ENCODE measurements at regions not wholly inside any gene's neighbourhood (a gene's known extent, or its start where the extent isn't known, plus 50 kb on each side); places are given as distances from the start of the nearest gene placed in this dataset.

DNA sequence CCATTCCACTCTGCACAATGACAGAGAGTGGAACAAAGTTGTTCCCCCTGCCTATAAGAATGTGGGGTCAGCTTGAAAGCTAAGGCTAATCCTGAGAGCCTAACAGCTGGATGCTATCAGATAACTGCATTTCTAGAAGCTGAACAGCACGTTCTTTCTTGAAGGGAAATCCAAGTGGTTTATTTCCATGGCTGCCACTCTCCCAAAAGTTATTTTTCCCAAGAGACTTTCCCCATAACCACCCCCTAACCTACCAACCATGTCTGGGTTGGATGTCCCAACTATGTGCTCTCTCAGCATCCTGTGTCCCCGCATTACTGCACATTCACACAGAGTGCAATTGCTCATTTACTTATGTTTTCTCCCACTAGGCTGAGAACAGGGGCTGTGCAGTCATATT is 140.7 kb upstream of the ANKRD1 start:
- H3K27ac ChIP-seq, result no peak overlapping the region

DNA sequence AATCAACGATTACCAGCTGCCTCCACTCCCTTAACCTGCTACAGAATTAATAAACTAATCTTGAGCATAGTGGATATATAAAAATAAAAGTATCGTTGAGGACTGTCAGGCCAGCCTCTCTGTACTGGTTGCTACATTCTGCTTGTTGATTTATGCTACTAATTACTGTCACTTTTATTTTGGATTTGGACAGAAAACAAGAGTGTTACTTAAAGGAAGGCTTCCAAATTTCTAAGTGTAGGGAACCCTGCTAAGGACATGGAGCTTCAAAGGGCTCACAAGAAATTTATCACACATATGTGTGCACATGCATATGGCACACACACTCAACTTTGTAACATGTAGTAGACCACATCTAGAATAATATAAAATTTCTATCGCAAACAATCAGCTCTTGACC is 141.2 kb upstream of the ANKRD1 start:
- H3K27me3 ChIP-seq, result no peaks in the 10 kb centered on the region
- no peak for ATAC-seq
- no peaks in the 10 kb centered on the region for H3K4me1 ChIP-seq
- no peaks in the 10 kb centered on the region for H3K9me3 ChIP-seq
- H3K4me3 ChIP-seq, result no peak overlapping the region
- 71 to 82% methylated on average over 3 of the region's 3 CpGs for WGBS, 2 donors
- H3K36me3 ChIP-seq (replicated peaks in 1 of 2; ENCODE audit: insufficient read depth in 1 of 2, low read depth in 2 of 2), result no peaks in the 10 kb centered on the region
- no peak for DNase-seq
- no peak for TF ChIP-seq POLR2A (IDR thresholded peaks at IDR 0.05)
- TF ChIP-seq, protein P1, sequence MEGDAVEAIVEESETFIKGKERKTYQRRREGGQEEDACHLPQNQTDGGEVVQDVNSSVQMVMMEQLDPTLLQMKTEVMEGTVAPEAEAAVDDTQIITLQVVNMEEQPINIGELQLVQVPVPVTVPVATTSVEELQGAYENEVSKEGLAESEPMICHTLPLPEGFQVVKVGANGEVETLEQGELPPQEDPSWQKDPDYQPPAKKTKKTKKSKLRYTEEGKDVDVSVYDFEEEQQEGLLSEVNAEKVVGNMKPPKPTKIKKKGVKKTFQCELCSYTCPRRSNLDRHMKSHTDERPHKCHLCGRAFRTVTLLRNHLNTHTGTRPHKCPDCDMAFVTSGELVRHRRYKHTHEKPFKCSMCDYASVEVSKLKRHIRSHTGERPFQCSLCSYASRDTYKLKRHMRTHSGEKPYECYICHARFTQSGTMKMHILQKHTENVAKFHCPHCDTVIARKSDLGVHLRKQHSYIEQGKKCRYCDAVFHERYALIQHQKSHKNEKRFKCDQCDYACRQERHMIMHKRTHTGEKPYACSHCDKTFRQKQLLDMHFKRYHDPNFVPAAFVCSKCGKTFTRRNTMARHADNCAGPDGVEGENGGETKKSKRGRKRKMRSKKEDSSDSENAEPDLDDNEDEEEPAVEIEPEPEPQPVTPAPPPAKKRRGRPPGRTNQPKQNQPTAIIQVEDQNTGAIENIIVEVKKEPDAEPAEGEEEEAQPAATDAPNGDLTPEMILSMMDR (IDR thresholded peaks at IDR 0.05), result no peak
- intact Hi-C loops (cut with DNase I), result no loop called here
- no peak overlapping the region for H3K27ac ChIP-seq

More for the DNA sequence above, 140.7 kb upstream of the ANKRD1 start:
- H3K9me3 ChIP-seq, result no peaks in the 10 kb centered on the region
- no peaks in the 10 kb centered on the region for H3K27me3 ChIP-seq
- no peaks in the 10 kb centered on the region for H3K36me3 ChIP-seq (replicated peaks in 1 of 2; ENCODE audit: insufficient read depth in 1 of 2, low read depth in 2 of 2)
- 45 to 53% methylated on average over 2 of the region's 2 CpGs for WGBS, 2 donors
- H3K4me1 ChIP-seq, result no peaks in the 10 kb centered on the region
- ATAC-seq (peak; percentile 42), DNase-seq (peak in 1 of 4 donors; percentile 17)
- intact Hi-C loops (cut with DNase I), result no loop called here
- TF ChIP-seq, protein P1 (IDR thresholded peaks at IDR 0.05), result no peak
- TF ChIP-seq POLR2A (IDR thresholded peaks at IDR 0.05), result no peak
- no peak overlapping the region for H3K4me3 ChIP-seq

DNA sequence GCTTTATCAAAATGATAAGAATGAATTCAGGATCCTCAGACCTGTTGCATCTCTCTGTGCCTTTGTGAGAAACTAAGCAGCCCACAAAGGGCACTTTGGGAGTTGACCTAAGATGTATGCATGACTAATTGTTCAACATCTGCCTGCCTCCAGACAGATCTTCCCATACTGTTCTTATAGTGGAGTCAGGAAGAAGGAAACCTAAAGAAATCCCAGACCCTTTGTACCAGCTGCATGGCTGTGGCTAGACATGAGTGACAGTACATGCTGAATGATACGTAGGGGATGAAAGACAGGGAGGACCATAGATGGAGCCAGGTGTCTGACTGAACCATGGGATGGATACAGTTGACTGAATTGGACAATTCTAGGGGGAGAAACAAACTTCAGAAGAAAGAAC is 148.7 kb upstream of the PCGF5 start:
- 92 to 96% methylated on average over 1 of the region's 1 CpG for WGBS, 2 donors
- H3K9me3 ChIP-seq, result no peaks in the 10 kb centered on the region
- TF ChIP-seq, protein P1 (IDR thresholded peaks at IDR 0.05), result no peak
- TF ChIP-seq POLR2A (IDR thresholded peaks at IDR 0.05), result no peak
- H3K4me3 ChIP-seq, result no peak overlapping the region
- ATAC-seq, result no peak
- no peak for DNase-seq
- H3K36me3 ChIP-seq (replicated peaks in 1 of 2; ENCODE audit: insufficient read depth in 1 of 2, low read depth in 2 of 2), result no peaks in the 10 kb centered on the region
- intact Hi-C loops (cut with DNase I), result no loop called here
- peaks cover 3% of the 10 kb centered on the region for H3K4me1 ChIP-seq
- no peak overlapping the region for H3K27ac ChIP-seq
- H3K27me3 ChIP-seq, result no peaks in the 10 kb centered on the region

DNA sequence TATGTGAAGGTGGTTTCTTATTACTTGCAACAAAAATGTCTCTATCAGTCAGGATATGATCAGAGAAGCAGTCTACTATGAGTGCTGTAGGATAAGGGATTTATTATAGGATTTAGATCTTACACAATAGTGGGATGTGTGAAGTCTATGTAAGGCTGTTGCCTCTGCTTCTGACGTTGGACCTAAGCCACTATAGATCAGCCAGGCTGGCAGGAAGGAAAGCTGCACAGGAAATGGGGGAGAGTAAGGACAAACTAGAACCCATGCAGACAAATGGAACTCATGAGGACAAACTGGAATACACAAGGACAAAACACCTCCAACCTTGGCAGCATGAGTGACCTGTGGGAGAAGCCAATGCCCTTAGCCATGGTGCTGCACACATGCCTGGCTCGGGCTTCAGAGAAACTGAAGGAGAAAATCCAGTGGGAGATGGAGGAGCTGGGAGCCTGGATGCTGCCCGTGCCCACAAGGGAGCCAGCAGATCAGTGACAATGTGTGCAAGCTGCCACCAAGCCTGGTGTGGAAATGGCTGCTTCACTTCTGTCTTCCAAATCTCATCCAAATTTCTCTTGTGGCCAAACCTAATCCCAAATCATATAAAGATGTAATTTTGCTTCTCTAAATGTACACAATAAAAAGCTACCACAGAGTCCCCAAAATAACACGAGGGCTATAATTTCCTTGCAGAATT is 147.0 kb upstream of the PCGF5 start:
- Histone ChIP-seq H3K4me1 (peaks cover 19% of the 10 kb centered on the region), H3K27ac (no peak overlapping the region), H3K4me3 (no peak overlapping the region), H3K36me3 (replicated peaks in 1 of 2; ENCODE audit: insufficient read depth in 1 of 2, low read depth in 2 of 2) (no peaks in the 10 kb centered on the region), H3K27me3 (no peaks in the 10 kb centered on the region), H3K9me3 (no peaks in the 10 kb centered on the region)
- intact Hi-C loops (cut with DNase I), result no loop called here
- no peak for TF ChIP-seq POLR2A (IDR thresholded peaks at IDR 0.05)
- TF ChIP-seq, protein P1 (IDR thresholded peaks at IDR 0.05), result no peak
- 60 to 74% methylated on average over 4 of the region's 4 CpGs for WGBS, 2 donors
- ATAC-seq (no peak), DNase-seq (no peak)

DNA sequence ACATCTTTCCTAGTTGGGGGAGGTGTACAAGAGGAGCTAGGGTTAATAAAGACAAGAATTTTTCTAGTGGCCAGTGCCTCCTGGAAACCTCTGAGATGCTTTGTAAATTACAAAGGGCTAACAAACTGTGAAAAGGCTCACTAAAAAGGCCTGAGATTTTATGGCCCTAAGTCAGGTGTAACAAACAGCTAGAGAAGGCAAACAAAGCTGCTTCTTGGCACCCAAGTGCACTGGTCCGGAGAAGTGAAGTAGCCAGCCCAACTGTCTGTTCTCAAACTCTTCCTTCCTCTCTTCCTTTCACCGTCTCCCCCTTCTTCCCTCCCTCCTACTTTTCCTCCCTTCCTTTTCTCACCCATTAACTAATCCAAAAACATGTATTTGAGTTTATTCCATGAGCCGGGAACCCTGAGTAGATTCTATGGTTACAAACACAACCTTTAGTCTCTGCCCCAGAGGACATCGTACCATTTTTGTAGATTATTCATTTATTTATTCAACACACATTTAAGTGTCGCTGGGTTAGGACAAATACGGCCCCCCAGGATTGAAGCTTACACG is 143.4 kb upstream of the PCGF5 start:
- Histone ChIP-seq H3K27ac (peak overlapping the region in 1 of 4 donors; percentile 60), H3K27me3 (no peaks in the 10 kb centered on the region)

More for the DNA sequence above, 143.4 kb upstream of the PCGF5 start:
- Histone ChIP-seq H3K4me3 (no peak overlapping the region), H3K9me3 (no peaks in the 10 kb centered on the region), H3K36me3 (replicated peaks in 1 of 2; ENCODE audit: insufficient read depth in 1 of 2, low read depth in 2 of 2) (no peaks in the 10 kb centered on the region), H3K4me1 (peaks cover 22% of the 10 kb centered on the region)
- intact Hi-C loops (cut with DNase I), result no loop called here
- no peak for TF ChIP-seq POLR2A (IDR thresholded peaks at IDR 0.05)
- TF ChIP-seq, protein P1 (IDR thresholded peaks at IDR 0.05), result no peak
- DNase-seq (peak in 2 of 4 donors; percentile 15 to 39), ATAC-seq (peak; percentile 20)
- 10 to 15% methylated on average over 7 of the region's 7 CpGs for WGBS, 2 donors

Measured in body of pancreas (tissue), 4 donors.